Naive thymus-derived CD4-positive, alpha-beta T cell (primary cell): ENCODE measurements at regions not wholly inside any gene's neighbourhood (a gene's known extent, or its start where the extent isn't known, plus 50 kb on each side); places are given as distances from the start of the nearest gene placed in this dataset.
"Not testable (repeated sequence)": the region's sequence is repeated elsewhere in the genome, so short reads cannot be mapped to it uniquely, and the experiment has no call there.

ENCODE experiments used
- ATAC-seq: fragments of 150-1000 bp; cut with Tn5 transposase; 2 replicates; pipeline ENCODE4 v1.10.0; 2021; ENCODE audit warnings: mild to moderate bottlenecking, moderate library complexity
- CTCF ChIA-PET: fragments of 350-600 bp; sonication (Branson Sonifier 250); formaldehyde crosslinking; loops from one replicate; lab custom pipeline; 2021; ENCODE audit warnings: antibody characterized with exemption; lab: Charles Lee
- POLR2A ChIA-PET: fragments of 350-600 bp; sonication (Branson Sonifier 250); formaldehyde crosslinking; loops from one replicate; lab custom pipeline; 2021; ENCODE audit warnings: antibody characterized with exemption, inconsistent platforms; lab: Charles Lee
- DNase-seq, 9 donors: peaks; one replicate each; pipeline versions ENCODE4 v3.0.0 to v3.0.0-alpha.2; 2020 to 2022; ENCODE audit warnings: mixed read lengths in 1 of 9
- H3K27ac ChIP-seq: one replicate; pipeline ENCODE4 v1.7.0; 2013; ENCODE audit warnings: mild to moderate bottlenecking, low read depth, low read length, moderate library complexity
- H3K27me3 ChIP-seq, 2 donors: one replicate each; pipeline ENCODE4 v1.7.0; 2013; ENCODE audit warnings: low read length in 2 of 2, mild to moderate bottlenecking in 2 of 2, moderate library complexity in 2 of 2; ENCODE audit not compliant: control insufficient read depth in 2 of 2, insufficient read depth in 2 of 2
- H3K36me3 ChIP-seq, 3 experiments: 1 replicate in 2 of 3; 2 replicates in 1 of 3; pipeline ENCODE4 v1.7.0; 2013; ENCODE audit warnings: low read length in 3 of 3, mild to moderate bottlenecking in 3 of 3, moderate library complexity in 1 of 3; ENCODE audit not compliant: insufficient read depth in 3 of 3, control insufficient read depth in 2 of 3
- H3K4me1 ChIP-seq, 2 donors: one replicate each; pipeline ENCODE4 v1.7.0; 2013; ENCODE audit warnings: low read length in 2 of 2, mild to moderate bottlenecking in 2 of 2, moderate library complexity in 1 of 2; ENCODE audit not compliant: control insufficient read depth in 2 of 2, insufficient read depth in 2 of 2
- H3K4me3 ChIP-seq: 2 replicates; pipeline ENCODE4 v1.7.0; 2013; ENCODE audit warnings: mild to moderate bottlenecking, low read length
- H3K9me3 ChIP-seq, 3 experiments: 1 replicate in 2 of 3; 2 replicates in 1 of 3; pipeline ENCODE4 v1.7.0; 2013; ENCODE audit warnings: low read length in 3 of 3; ENCODE audit not compliant: control insufficient read depth in 2 of 3
- H3K27ac Mint-ChIP-seq, 9 donors: one replicate each; pipeline ENCODE4 v1.8.0; 2020 to 2022; ENCODE audit warnings: mixed read lengths in 9 of 9, mild to moderate bottlenecking in 8 of 9, moderate library complexity in 5 of 9, inconsistent platforms in 2 of 9
- H3K27me3 Mint-ChIP-seq, 5 donors: one replicate each; pipeline ENCODE4 v1.8.0; 2021 to 2022; ENCODE audit warnings: mixed read lengths in 5 of 5, mild to moderate bottlenecking in 1 of 5
- H3K36me3 Mint-ChIP-seq, 5 donors: one replicate each; pipeline ENCODE4 v1.8.0; 2020 to 2022; ENCODE audit warnings: mixed read lengths in 5 of 5, mild to moderate bottlenecking in 3 of 5, inconsistent platforms in 1 of 5
- H3K4me1 Mint-ChIP-seq, 7 donors: one replicate each; pipeline ENCODE4 v1.8.0; 2020 to 2022; ENCODE audit warnings: mixed read lengths in 7 of 7, mild to moderate bottlenecking in 3 of 7, inconsistent platforms in 1 of 7
- H3K4me3 Mint-ChIP-seq, 10 donors: one replicate each; pipeline ENCODE4 v1.8.0; 2020 to 2022; ENCODE audit warnings: mild to moderate bottlenecking in 10 of 10, mixed read lengths in 10 of 10, moderate library complexity in 6 of 10, inconsistent platforms in 2 of 10
- H3K9me3 Mint-ChIP-seq, 11 donors: one replicate each; pipeline ENCODE4 v1.8.0; 2020 to 2022; ENCODE audit warnings: mixed read lengths in 11 of 11, mild to moderate bottlenecking in 4 of 11, inconsistent platforms in 1 of 11, moderate library complexity in 1 of 11
- intact Hi-C, 2 donors: fragments of 100-400 bp; cut with micrococcal nuclease; formaldehyde crosslinking; loops; one replicate each; pipeline ENCODE4 v1.15.1; 2023

- H3K4me3 Mint-ChIP-seq, DNase-seq, H3K36me3 Mint-ChIP-seq, POLR2A ChIA-PET, H3K4me1 ChIP-seq, ATAC-seq, intact Hi-C loops, H3K4me1 Mint-ChIP-seq, CTCF ChIA-PET, H3K27me3 Mint-ChIP-seq, H3K9me3 ChIP-seq, H3K36me3 ChIP-seq, H3K9me3 Mint-ChIP-seq, H3K27me3 ChIP-seq, H3K27ac Mint-ChIP-seq, H3K27ac ChIP-seq, H3K4me3 ChIP-seq: not testable (repeated sequence)
Measured at GRCh38 chr17:46414559-46414958, 53.0 kb upstream of the ARL17B start.

- H3K9me3 Mint-ChIP-seq, H3K4me3 Mint-ChIP-seq, H3K4me1 ChIP-seq, intact Hi-C loops, H3K27me3 ChIP-seq, H3K36me3 Mint-ChIP-seq, H3K9me3 ChIP-seq, ATAC-seq, POLR2A ChIA-PET, H3K36me3 ChIP-seq, H3K27me3 Mint-ChIP-seq, CTCF ChIA-PET, H3K27ac Mint-ChIP-seq, H3K4me3 ChIP-seq, H3K27ac ChIP-seq, H3K4me1 Mint-ChIP-seq: not testable (repeated sequence)
- DNase-seq, result peak in 4 of 9 donors; percentile 3 to 9 (median 5)
Measured at GRCh38 chr17:46412156-46412555, 50.6 kb upstream of the ARL17B start.

GRCh38 chr17:46411172-46411852, 49.7 kb upstream of the ARL17B start:
- H3K27ac Mint-ChIP-seq, DNase-seq, CTCF ChIA-PET, H3K27me3 ChIP-seq, H3K4me3 Mint-ChIP-seq, H3K4me3 ChIP-seq, H3K9me3 ChIP-seq, H3K27ac ChIP-seq, H3K9me3 Mint-ChIP-seq, POLR2A ChIA-PET, H3K27me3 Mint-ChIP-seq, H3K36me3 ChIP-seq, intact Hi-C loops, H3K4me1 ChIP-seq, H3K36me3 Mint-ChIP-seq, H3K4me1 Mint-ChIP-seq: not testable (repeated sequence)
- peak; percentile 89 for ATAC-seq
